B cell (primary cell): ENCODE measurements at regions not wholly inside any gene's neighbourhood (a gene's known extent, or its start where the extent isn't known, plus 50 kb on each side); places are given as distances from the start of the nearest gene placed in this dataset.

Source experiments
- ATAC-seq: fragments of 200-7000 bp; cut with Tn5 transposase; one replicate; pipeline ENCODE4 v1.10.0; 2021; ENCODE audit warnings: low read depth, mild to moderate bottlenecking, moderate number of reproducible peaks, moderate library complexity
- CTCF ChIA-PET: fragments of 350-600 bp; sonication (Branson Sonifier 250); formaldehyde crosslinking; loops from one replicate; lab custom pipeline; 2021; ENCODE audit warnings: antibody characterized with exemption, inconsistent platforms; lab: Charles Lee
- POLR2A ChIA-PET: fragments of 350-600 bp; sonication (Branson Sonifier 250); formaldehyde crosslinking; loops from one replicate; lab custom pipeline; 2021; ENCODE audit warnings: antibody characterized with exemption; lab: Charles Lee
- DNase-seq: peaks from one replicate; pipeline ENCODE4 v3.0.0; 2013
- H2AFZ ChIP-seq: 2 replicates; pipeline ENCODE4 v1.6.1; 2012; ENCODE audit warnings: mild to moderate bottlenecking, low read depth, low read length; ENCODE audit not compliant: insufficient read depth, poor library complexity, severe bottlenecking
- H3K27ac ChIP-seq, 2 donors: 1 replicate in 1 of 2; 2 replicates in 1 of 2; pipeline ENCODE4 v1.5.1; 2012 to 2013; ENCODE audit warnings: low read length in 2 of 2, mild to moderate bottlenecking in 2 of 2, moderate library complexity in 1 of 2
- H3K27me3 ChIP-seq, 4 experiments: fragments of 200-600 bp in 1 of 4; sonication (generic) in 1 of 4; replicated peaks in 1 of 4; 1 replicate in 2 of 4; 2 replicates in 2 of 4; pipeline versions ENCODE4 v1.6.1 to v1.7.0; 2013 to 2016; ENCODE audit warnings: low read length in 3 of 4, mild to moderate bottlenecking in 2 of 4, mixed read lengths in 1 of 4, moderate library complexity in 1 of 4; ENCODE audit not compliant: insufficient read depth in 4 of 4, control insufficient read depth in 3 of 4; ENCODE audit errors: control extremely low read depth in 1 of 4
- H3K36me3 ChIP-seq, 2 experiments: replicated peaks in 1 of 2; 1 replicate in 1 of 2; 2 replicates in 1 of 2; pipeline versions ENCODE4 v1.6.1 to v1.7.1; 2013; ENCODE audit warnings: low read length in 1 of 2; ENCODE audit not compliant: insufficient read depth in 2 of 2, control insufficient read depth in 1 of 2; ENCODE audit errors: control extremely low read depth in 1 of 2, extremely low read depth in 1 of 2
- H3K4me1 ChIP-seq, 2 donors: fragments of 200-600 bp in 1 of 2; sonication (generic) in 1 of 2; 1 replicate in 1 of 2; 2 replicates in 1 of 2; pipeline versions ENCODE4 v1.5.1 to v1.6.1; 2013 to 2017; ENCODE audit warnings: low read length in 2 of 2; ENCODE audit not compliant: control insufficient read depth in 2 of 2, insufficient read depth in 2 of 2
- H3K4me2 ChIP-seq: replicated peaks from 2 replicates; pipeline ENCODE3; 2012; ENCODE audit warnings: mild to moderate bottlenecking, low read depth, low read length; ENCODE audit not compliant: poor library complexity, severe bottlenecking
- H3K4me3 ChIP-seq, 5 experiments: fragments of 200-600 bp in 1 of 5; sonication (generic) in 1 of 5; 1 replicate in 3 of 5; 2 replicates in 2 of 5; pipeline versions ENCODE4 v1.5.1 to v1.7.0; 2011 to 2016; ENCODE audit warnings: low read length in 4 of 5, mild to moderate bottlenecking in 4 of 5, low read depth in 2 of 5, control low read depth in 1 of 5, moderate library complexity in 1 of 5; ENCODE audit not compliant: insufficient read depth in 1 of 5; ENCODE audit errors: control extremely low read depth in 1 of 5, extremely low read depth in 1 of 5
- H3K79me2 ChIP-seq: fragments of 200-600 bp; sonication (generic); one replicate; pipeline ENCODE4 v1.6.0; 2016; ENCODE audit warnings: low read length; ENCODE audit not compliant: control insufficient read depth, insufficient read depth
- H3K9ac ChIP-seq: fragments of 200-600 bp; sonication (generic); 2 replicates; pipeline ENCODE4 v1.6.1; 2017; ENCODE audit warnings: mild to moderate bottlenecking, low read length, moderate library complexity
- H3K9me3 ChIP-seq, 3 donors: one replicate each; pipeline versions ENCODE4 v1.6.1 to v1.7.1; 2013; ENCODE audit warnings: low read length in 2 of 3; ENCODE audit not compliant: control insufficient read depth in 2 of 3, insufficient read depth in 1 of 3; ENCODE audit errors: control extremely low read depth in 1 of 3
- H4K20me1 ChIP-seq: 2 replicates; pipeline ENCODE4 v1.6.0; 2012; ENCODE audit warnings: mild to moderate bottlenecking, low read length; ENCODE audit not compliant: insufficient read depth, control insufficient read depth, poor library complexity, severe bottlenecking
- H3K27ac Mint-ChIP-seq: one replicate; pipeline ENCODE4 v1.8.0; 2021; ENCODE audit warnings: mixed read lengths
- H3K27me3 Mint-ChIP-seq: one replicate; pipeline ENCODE4 v1.8.0; 2021; ENCODE audit warnings: mixed read lengths
- H3K4me1 Mint-ChIP-seq: one replicate; pipeline ENCODE4 v1.8.0; 2021; ENCODE audit warnings: mixed read lengths
- H3K4me3 Mint-ChIP-seq: one replicate; pipeline ENCODE4 v1.8.0; 2021; ENCODE audit warnings: mixed read lengths
- H3K9me3 Mint-ChIP-seq: one replicate; pipeline ENCODE4 v1.8.0; 2022; ENCODE audit warnings: mixed read lengths; ENCODE audit not compliant: insufficient read depth
- CTCF ChIP-seq: fragments of 200-600 bp; IDR thresholded peaks from one replicate; pipeline ENCODE4 v1.8.0; 2022; ENCODE audit warnings: antibody characterized with exemption, mild to moderate bottlenecking
- EZH2 ChIP-seq: IDR thresholded peaks from 2 replicates; pipeline ENCODE4 v1.6.1; 2012; ENCODE audit warnings: borderline replicate concordance, low read depth, mild to moderate bottlenecking, moderate library complexity, low read length; ENCODE audit not compliant: insufficient read depth, poor library complexity, severe bottlenecking
- WGBS: methylation state at CpG from one replicate; pipeline ENCODE4 v1.1.5; 2013; ENCODE audit warnings: missing lambda C conversion rate; ENCODE audit not compliant: insufficient coverage; 5-methylcytosine and 5-hydroxymethylcytosine counted together
- intact Hi-C: fragments of 100-400 bp; cut with micrococcal nuclease; formaldehyde crosslinking; loops from one replicate; pipeline ENCODE4 v1.10.0; 2022

- no peaks in the 10 kb centered on the region for H3K4me1 ChIP-seq
- H3K27me3 ChIP-seq = no peaks in the 10 kb centered on the region
- ChIA-PET CTCF (no interaction called here), POLR2A (no interaction called here)
- no peak for TF ChIP-seq EZH2
- TF ChIP-seq CTCF = no peak
- no peak overlapping the region for H3K4me3 Mint-ChIP-seq
- no peaks in the 10 kb centered on the region for H3K36me3 ChIP-seq
- intact Hi-C loops = no loop called here
- H4K20me1 ChIP-seq = no peaks in the 10 kb centered on the region
- DNase-seq (no peak), ATAC-seq (no peak)
- no peaks in the 10 kb centered on the region for H3K9me3 ChIP-seq
- H3K4me1 Mint-ChIP-seq = no peaks in the 10 kb centered on the region
- H3K27ac ChIP-seq = no peak overlapping the region
- no peaks in the 10 kb centered on the region for H3K9me3 Mint-ChIP-seq
- no peak overlapping the region for H3K4me2 ChIP-seq
- no peak overlapping the region for H3K4me3 ChIP-seq
- peaks cover 29% of the 10 kb centered on the region for H3K27me3 Mint-ChIP-seq
- H3K27ac Mint-ChIP-seq = no peak overlapping the region
- no peaks in the 10 kb centered on the region for H3K79me2 ChIP-seq
- WGBS = no CpG with 5 or more reads among the region's 3 CpGs
- H2AFZ ChIP-seq = no peak overlapping the region
- H3K9ac ChIP-seq = no peak overlapping the region
Observed at GRCh38 chr16:74221828-74222227, 74.8 kb upstream of the PSMD7 start.

DNA sequence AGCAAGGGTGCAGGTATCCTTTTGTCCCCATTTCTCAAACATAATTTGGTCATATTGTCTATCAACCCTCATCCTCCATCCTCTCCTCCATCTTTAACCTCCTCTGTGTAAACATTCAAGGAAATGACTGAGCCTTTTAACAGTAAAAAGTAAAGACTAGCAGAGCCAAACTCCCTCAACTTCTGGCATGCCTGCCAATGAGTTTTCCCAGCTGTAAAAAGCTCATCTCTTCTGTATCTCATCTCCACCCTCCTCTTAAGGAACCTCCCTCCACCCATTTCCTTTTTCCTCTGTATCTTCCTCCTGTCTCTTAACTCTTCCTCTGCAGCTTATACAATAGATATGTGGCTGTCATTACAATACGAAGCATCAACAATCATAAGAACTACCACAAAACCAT is 76.9 kb upstream of the PSMD7 start:
- H3K4me3 ChIP-seq = no peak overlapping the region
- no peak overlapping the region for H2AFZ ChIP-seq
- H3K4me2 ChIP-seq = no peak overlapping the region
- intact Hi-C loops = no loop called here
- Mint-ChIP-seq H3K27ac (no peak overlapping the region), H3K4me1 (no peaks in the 10 kb centered on the region), H3K27me3 (peaks cover 20% of the 10 kb centered on the region), H3K4me3 (no peak overlapping the region), H3K9me3 (no peaks in the 10 kb centered on the region)
- ATAC-seq (no peak), DNase-seq (no peak)
- WGBS = no CpG with 5 or more reads among the region's 1 CpG
- H3K27me3 ChIP-seq = no peaks in the 10 kb centered on the region
- POLR2A ChIA-PET = no interaction called here
- H3K79me2 ChIP-seq = no peaks in the 10 kb centered on the region
- no peaks in the 10 kb centered on the region for H4K20me1 ChIP-seq
- no peaks in the 10 kb centered on the region for H3K9me3 ChIP-seq
- no peak overlapping the region for H3K9ac ChIP-seq
- TF ChIP-seq CTCF (no peak), EZH2 (no peak)
- H3K27ac ChIP-seq = no peak overlapping the region
- no peaks in the 10 kb centered on the region for H3K36me3 ChIP-seq
- CTCF ChIA-PET = interaction anchor here (1.0 kb wide), 1 partner anchor 11 kb away, joined by 3 read pairs; no protein-coding TSS in a partner anchor
- H3K4me1 ChIP-seq = no peaks in the 10 kb centered on the region
